Gastrocnemius medialis (tissue), 4 donors: ENCODE measurements at regions not wholly inside any gene's neighbourhood (a gene's known extent, or its start where the extent isn't known, plus 50 kb on each side); places are given as distances from the start of the nearest gene placed in this dataset.

Experiments
- POLR2A ChIP-seq, 2 donors: fragments of 450-650 bp; IDR thresholded peaks; one replicate each; pipeline ENCODE4 v1.6.1; 2017; ENCODE audit warnings: antibody characterized with exemption in 2 of 2, mild to moderate bottlenecking in 2 of 2, moderate library complexity in 2 of 2
- TF ChIP-seq, protein P1 (sequence below), 5 experiments: fragments of 450-650 bp in 3 of 5; fragments of 200-600 bp in 2 of 5; sonication (generic) in 2 of 5; IDR thresholded peaks in 4 of 5; conservative IDR thresholded peaks in 1 of 5; 1 replicate in 4 of 5; 2 replicates in 1 of 5; pipeline ENCODE4 v1.5.1; 2016 to 2019; ENCODE audit warnings: antibody characterized with exemption in 5 of 5, mild to moderate bottlenecking in 3 of 5, moderate library complexity in 3 of 5

DNA sequence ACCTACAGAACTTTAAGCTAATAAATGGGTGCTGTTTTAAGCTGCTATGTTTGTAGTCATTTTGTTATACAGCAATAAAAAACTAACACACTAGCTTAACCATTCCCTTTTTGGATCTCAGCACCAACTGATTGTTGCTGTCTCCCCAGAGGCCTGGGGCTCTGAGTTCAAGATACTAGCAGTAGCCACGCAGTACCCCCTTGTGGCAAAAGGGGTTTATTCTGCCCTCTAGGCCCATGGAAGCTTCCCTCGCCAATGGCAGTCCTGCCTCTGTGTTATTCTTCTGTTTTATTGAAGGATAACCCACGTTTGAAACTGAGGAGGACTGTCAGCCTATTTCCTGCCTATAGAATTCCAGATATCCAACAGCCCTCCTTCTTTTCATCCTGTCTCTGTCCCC, 455.3 kb upstream of the ATP2B1 start:
- TF ChIP-seq, protein P1, sequence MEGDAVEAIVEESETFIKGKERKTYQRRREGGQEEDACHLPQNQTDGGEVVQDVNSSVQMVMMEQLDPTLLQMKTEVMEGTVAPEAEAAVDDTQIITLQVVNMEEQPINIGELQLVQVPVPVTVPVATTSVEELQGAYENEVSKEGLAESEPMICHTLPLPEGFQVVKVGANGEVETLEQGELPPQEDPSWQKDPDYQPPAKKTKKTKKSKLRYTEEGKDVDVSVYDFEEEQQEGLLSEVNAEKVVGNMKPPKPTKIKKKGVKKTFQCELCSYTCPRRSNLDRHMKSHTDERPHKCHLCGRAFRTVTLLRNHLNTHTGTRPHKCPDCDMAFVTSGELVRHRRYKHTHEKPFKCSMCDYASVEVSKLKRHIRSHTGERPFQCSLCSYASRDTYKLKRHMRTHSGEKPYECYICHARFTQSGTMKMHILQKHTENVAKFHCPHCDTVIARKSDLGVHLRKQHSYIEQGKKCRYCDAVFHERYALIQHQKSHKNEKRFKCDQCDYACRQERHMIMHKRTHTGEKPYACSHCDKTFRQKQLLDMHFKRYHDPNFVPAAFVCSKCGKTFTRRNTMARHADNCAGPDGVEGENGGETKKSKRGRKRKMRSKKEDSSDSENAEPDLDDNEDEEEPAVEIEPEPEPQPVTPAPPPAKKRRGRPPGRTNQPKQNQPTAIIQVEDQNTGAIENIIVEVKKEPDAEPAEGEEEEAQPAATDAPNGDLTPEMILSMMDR (IDR thresholded peaks at IDR 0.05 in 4 of 5, conservative IDR thresholded peaks at IDR 0.05 in 1 of 5) = no peak
- no peak for TF ChIP-seq POLR2A (IDR thresholded peaks at IDR 0.05)
